Activated T-helper 2 cell treated with anti-CD3 and anti-CD28 coated beads, Interferon-gamma antibody, Interleukin-2, Interleukin-4, amounts not matched to agents 10 μg/mL and 5 μg/mL and 100 μg/mL, durations not matched to agents 14 hours and 24 hours and 36 hours (primary cell): ENCODE measurements at regions not wholly inside any gene's neighbourhood (a gene's known extent, or its start where the extent isn't known, plus 50 kb on each side); places are given as distances from the start of the nearest gene placed in this dataset.

ENCODE experiments used
- DNase-seq: peaks from one replicate; pipeline ENCODE4 v3.0.0; 2021; ENCODE audit warnings: low spot score
- H3K27ac Mint-ChIP-seq: one replicate; pipeline ENCODE4 v1.8.0; 2021; ENCODE audit warnings: mixed read lengths
- H3K27me3 Mint-ChIP-seq: one replicate; pipeline ENCODE4 v1.8.0; 2021; ENCODE audit warnings: low read depth, mixed read lengths
- H3K36me3 Mint-ChIP-seq: one replicate; pipeline ENCODE4 v1.8.0; 2021; ENCODE audit warnings: low read depth, mixed read lengths
- H3K4me1 Mint-ChIP-seq: one replicate; pipeline ENCODE4 v1.8.0; 2021; ENCODE audit warnings: low read depth, mixed read lengths
- H3K4me3 Mint-ChIP-seq: one replicate; pipeline ENCODE4 v1.8.0; 2021; ENCODE audit warnings: low read depth, mild to moderate bottlenecking, moderate library complexity, mixed read lengths
- H3K9me3 Mint-ChIP-seq: one replicate; pipeline ENCODE4 v1.8.0; 2021; ENCODE audit warnings: mixed read lengths
- intact Hi-C: fragments of 100-400 bp; cut with micrococcal nuclease; formaldehyde crosslinking; loops from one replicate; pipeline ENCODE4 v1.15.1; 2023

DNA sequence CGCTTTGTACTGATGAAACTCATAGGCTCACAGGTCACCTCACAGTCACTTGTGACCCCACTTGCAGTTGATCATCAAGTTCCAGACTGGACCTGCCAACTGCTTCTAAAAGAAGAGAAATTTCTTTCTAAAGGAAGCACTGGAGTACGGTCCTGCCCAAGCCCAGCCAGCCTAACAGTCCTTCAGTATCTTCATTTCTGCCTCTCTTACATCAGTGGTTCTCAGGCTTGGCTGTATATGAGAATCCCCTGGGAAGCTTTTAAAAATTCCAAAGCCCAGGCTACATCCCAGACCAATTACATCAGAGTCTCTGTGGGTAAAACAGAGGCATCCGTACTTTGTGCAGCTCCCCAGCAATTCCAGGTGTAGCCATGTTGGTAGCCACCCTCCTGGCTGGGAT, 282.1 kb downstream of the NFIB start:
- no peak overlapping the region for H3K4me3 Mint-ChIP-seq
- no peak overlapping the region for H3K27ac Mint-ChIP-seq
- no peaks in the 10 kb centered on the region for H3K4me1 Mint-ChIP-seq
- no peaks in the 10 kb centered on the region for H3K9me3 Mint-ChIP-seq
- no peak for DNase-seq
- intact Hi-C loops = no loop called here
- H3K36me3 Mint-ChIP-seq = no peaks in the 10 kb centered on the region
- no peaks in the 10 kb centered on the region for H3K27me3 Mint-ChIP-seq

DNA sequence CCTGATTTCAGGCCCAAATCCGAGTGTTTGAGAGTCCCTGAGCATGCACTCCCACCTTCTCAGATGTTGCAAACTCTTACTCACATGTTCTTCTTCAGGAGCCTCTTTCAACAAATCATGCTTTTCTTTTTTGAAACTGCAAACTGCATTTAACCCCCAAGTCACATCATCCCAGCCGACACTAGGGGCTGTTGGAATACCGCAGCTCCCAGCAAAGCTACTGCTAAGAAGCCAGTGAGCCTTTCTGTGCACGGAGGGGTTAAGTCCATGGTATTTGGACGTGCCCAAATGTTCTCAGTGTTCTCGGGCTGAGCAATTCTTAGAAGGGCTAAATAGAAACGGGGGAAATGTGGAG, 282.9 kb downstream of the NFIB start:
- no peak for DNase-seq
- intact Hi-C loops = no loop called here
- no peaks in the 10 kb centered on the region for H3K36me3 Mint-ChIP-seq
- no peaks in the 10 kb centered on the region for H3K27me3 Mint-ChIP-seq
- H3K4me1 Mint-ChIP-seq = no peaks in the 10 kb centered on the region
- H3K27ac Mint-ChIP-seq = no peak overlapping the region
- H3K4me3 Mint-ChIP-seq = no peak overlapping the region
- H3K9me3 Mint-ChIP-seq = no peaks in the 10 kb centered on the region

- no peaks in the 10 kb centered on the region for H3K9me3 Mint-ChIP-seq
- H3K36me3 Mint-ChIP-seq = no peaks in the 10 kb centered on the region
- H3K27me3 Mint-ChIP-seq = no peaks in the 10 kb centered on the region
- no peaks in the 10 kb centered on the region for H3K4me1 Mint-ChIP-seq
- H3K4me3 Mint-ChIP-seq = no peak overlapping the region
- intact Hi-C loops = no loop called here
- DNase-seq = no peak
- no peak overlapping the region for H3K27ac Mint-ChIP-seq
Measured at GRCh38 chr9:14030375-14031059, 283.4 kb downstream of the NFIB start.

- Mint-ChIP-seq H3K36me3 (no peaks in the 10 kb centered on the region), H3K27ac (no peak overlapping the region), H3K4me3 (no peak overlapping the region), H3K4me1 (no peaks in the 10 kb centered on the region), H3K27me3 (no peaks in the 10 kb centered on the region), H3K9me3 (no peaks in the 10 kb centered on the region)
- intact Hi-C loops = no loop called here
- DNase-seq = no peak
Measured at GRCh38 chr9:14029806-14030374, 284.1 kb downstream of the NFIB start.

DNA sequence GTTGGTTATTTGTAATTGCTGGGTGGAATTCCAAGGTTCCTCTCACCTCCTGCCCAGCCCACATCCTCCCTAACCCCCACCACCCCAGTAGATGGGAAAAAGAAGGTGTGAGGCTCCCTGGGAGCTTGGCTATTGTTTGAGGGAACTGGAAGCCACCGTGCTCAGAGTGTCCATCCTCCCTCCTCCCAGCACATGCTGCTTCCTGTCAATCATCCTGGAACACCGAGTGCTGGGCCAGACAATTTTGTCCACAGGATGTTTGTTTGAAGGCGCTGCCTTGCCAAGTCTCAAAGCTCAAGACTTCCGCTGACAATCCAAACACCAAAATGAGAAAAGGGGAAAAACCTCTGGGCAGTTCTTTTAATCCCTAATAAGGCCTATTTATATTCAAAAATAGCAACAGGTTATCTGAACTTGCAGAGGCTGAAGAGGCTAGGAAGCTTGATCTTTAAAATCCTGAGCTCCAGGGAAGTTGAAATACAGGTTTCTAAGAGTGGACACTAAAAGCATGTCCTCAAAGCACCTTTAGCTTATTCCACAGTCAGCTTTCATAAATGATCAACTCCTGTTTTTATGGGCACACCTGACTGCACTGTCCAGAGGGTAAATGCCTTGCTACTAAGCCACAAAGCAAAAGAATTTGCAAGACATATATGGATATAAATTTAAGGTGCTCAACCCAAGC, 286.7 kb downstream of the NFIB start:
- Mint-ChIP-seq H3K4me1 (no peaks in the 10 kb centered on the region), H3K4me3 (no peak overlapping the region), H3K9me3 (no peaks in the 10 kb centered on the region), H3K27me3 (no peaks in the 10 kb centered on the region), H3K36me3 (no peaks in the 10 kb centered on the region), H3K27ac (no peak overlapping the region)
- intact Hi-C loops = no loop called here
- no peak for DNase-seq

DNA sequence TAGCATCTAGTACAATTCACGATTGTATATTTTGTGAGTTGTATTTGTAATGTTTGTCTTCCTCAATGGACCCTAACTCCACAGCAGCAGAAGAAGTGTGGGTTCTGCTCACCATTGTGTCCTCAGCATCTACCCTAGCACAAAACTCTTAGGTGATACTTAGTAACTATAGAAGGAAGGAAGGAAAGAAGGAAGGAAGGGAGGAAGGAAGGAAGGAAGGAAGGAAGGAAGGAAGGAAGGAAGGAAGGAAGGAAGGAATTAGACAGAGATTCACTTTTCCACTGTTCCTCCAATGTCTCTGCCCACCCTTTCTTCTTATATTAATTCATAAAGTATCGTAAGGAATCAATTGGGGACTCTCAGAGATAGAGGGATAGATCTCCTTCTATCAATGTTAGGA, 288.2 kb downstream of the NFIB start:
- no peak for DNase-seq
- no peak overlapping the region for H3K27ac Mint-ChIP-seq
- H3K27me3 Mint-ChIP-seq = no peaks in the 10 kb centered on the region
- H3K4me3 Mint-ChIP-seq = no peak overlapping the region
- no peaks in the 10 kb centered on the region for H3K36me3 Mint-ChIP-seq
- intact Hi-C loops = no loop called here
- H3K9me3 Mint-ChIP-seq = no peaks in the 10 kb centered on the region
- no peaks in the 10 kb centered on the region for H3K4me1 Mint-ChIP-seq

- H3K4me1 Mint-ChIP-seq = no peaks in the 10 kb centered on the region
- no peak for DNase-seq
- H3K9me3 Mint-ChIP-seq = no peaks in the 10 kb centered on the region
- no peaks in the 10 kb centered on the region for H3K27me3 Mint-ChIP-seq
- no peak overlapping the region for H3K4me3 Mint-ChIP-seq
- H3K36me3 Mint-ChIP-seq = no peaks in the 10 kb centered on the region
- H3K27ac Mint-ChIP-seq = no peak overlapping the region
- intact Hi-C loops = no loop called here
Measured at GRCh38 chr9:14023285-14023684, 290.7 kb downstream of the NFIB start.

DNA sequence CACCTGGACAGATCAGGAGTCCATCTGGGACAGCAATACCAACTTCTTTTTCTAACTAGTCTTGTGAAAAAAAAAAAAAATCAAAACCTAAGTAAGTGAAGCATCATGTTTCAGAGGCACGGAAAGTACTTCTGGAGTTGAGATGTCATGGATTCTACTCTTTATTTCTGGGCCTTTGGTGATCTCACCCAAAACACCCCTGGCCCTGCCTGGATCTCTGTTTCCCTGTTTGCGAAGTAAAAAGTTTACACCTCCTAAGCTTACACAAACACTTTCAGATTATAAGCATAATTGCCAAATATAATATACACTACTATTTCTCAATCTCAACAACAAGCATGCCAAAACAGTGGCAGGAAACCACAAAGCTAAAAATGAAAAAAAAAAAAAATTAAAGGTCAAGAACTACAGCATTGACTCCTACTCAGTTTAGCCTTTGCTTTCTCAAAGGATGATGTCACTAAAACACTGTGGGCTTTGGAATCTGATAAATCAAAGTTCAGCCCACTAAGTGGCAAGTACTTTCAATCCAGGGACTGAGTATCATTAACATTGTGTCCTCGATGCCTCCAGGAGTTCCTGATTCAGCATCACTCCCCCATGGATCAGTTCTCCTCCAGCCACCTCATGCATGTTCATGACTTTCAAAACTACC, 291.9 kb downstream of the NFIB start:
- DNase-seq = no peak

DNA sequence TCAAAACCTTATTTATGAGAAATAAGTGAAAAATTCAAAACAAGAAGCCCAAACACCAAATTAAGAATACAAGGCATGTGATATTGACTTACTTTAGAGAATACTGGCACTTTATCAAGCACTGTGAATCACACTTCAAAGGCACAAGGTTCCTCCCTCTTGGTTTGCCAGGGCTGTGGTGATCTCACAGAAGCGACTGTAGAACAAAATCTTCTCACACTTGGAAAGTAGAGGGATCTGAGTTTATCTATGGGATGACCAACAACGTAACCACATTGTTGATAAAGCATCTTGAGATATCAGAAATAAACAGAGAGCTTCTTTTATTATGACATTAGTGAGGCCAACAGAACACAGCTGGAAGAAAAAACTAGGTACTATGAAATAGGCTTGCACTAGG, 295.9 kb downstream of the NFIB start:
- Mint-ChIP-seq H3K27me3 (no peaks in the 10 kb centered on the region), H3K4me3 (no peak overlapping the region), H3K9me3 (no peaks in the 10 kb centered on the region), H3K4me1 (no peaks in the 10 kb centered on the region), H3K27ac (no peak overlapping the region), H3K36me3 (no peaks in the 10 kb centered on the region)
- intact Hi-C loops = no loop called here
- no peak for DNase-seq

More for the DNA sequence above, 291.9 kb downstream of the NFIB start:
- no peaks in the 10 kb centered on the region for H3K27me3 Mint-ChIP-seq
- intact Hi-C loops = no loop called here
- no peak overlapping the region for H3K27ac Mint-ChIP-seq
- no peaks in the 10 kb centered on the region for H3K4me1 Mint-ChIP-seq
- no peaks in the 10 kb centered on the region for H3K36me3 Mint-ChIP-seq
- no peak overlapping the region for H3K4me3 Mint-ChIP-seq
- no peaks in the 10 kb centered on the region for H3K9me3 Mint-ChIP-seq

- intact Hi-C loops = no loop called here
- no peaks in the 10 kb centered on the region for H3K9me3 Mint-ChIP-seq
- no peaks in the 10 kb centered on the region for H3K27me3 Mint-ChIP-seq
- no peak overlapping the region for H3K27ac Mint-ChIP-seq
- no peaks in the 10 kb centered on the region for H3K4me1 Mint-ChIP-seq
- DNase-seq = no peak
- no peaks in the 10 kb centered on the region for H3K36me3 Mint-ChIP-seq
- H3K4me3 Mint-ChIP-seq = no peak overlapping the region
Measured at GRCh38 chr9:14014744-14015143, 299.2 kb downstream of the NFIB start.

GRCh38 chr9:14014218-14014617, 299.7 kb downstream of the NFIB start:
- intact Hi-C loops = no loop called here

DNA sequence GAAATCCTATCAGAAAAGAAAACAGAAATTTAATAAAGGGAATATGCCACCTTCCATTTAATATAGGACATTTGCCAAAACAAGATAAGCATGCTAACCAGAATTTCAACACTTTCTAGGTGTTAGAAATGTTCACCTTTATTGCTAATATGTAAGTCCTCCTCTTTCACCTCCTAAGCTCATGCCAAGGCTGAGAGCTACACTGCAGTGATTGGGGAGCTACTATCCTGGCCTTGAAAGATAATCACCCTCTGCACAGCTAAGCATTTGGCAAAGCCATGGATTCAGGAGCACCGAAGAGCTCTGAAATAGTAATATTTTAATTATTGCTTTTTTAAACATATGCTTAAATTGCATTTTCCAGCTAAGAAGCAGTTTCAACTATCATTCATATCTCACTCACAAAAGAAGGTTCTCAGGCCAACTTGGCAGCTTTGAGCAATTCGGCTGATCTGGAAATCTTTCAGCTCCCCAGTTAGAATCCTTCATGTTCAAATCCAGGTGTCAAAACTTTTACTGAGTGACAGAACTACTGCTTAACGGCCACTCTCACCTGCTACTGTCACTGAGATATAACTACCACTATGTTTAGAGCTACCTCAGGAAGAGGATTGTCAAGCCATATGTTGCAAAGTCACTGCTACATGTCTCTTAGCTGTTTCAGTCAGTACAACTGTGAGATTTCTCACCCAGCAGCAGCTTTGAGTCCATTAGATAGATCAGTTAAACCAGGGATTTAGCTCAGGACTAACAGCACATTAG, 302.0 kb downstream of the NFIB start:
- no peaks in the 10 kb centered on the region for H3K36me3 Mint-ChIP-seq
- intact Hi-C loops = no loop called here
- no peaks in the 10 kb centered on the region for H3K4me1 Mint-ChIP-seq
- no peak for DNase-seq
- no peak overlapping the region for H3K4me3 Mint-ChIP-seq
- no peak overlapping the region for H3K27ac Mint-ChIP-seq
- no peaks in the 10 kb centered on the region for H3K27me3 Mint-ChIP-seq
- peaks cover 9% of the 10 kb centered on the region for H3K9me3 Mint-ChIP-seq

More at GRCh38 chr9:14014218-14014617, 299.7 kb downstream of the NFIB start:
- Mint-ChIP-seq H3K9me3 (no peaks in the 10 kb centered on the region), H3K4me3 (no peak overlapping the region), H3K27me3 (no peaks in the 10 kb centered on the region), H3K36me3 (no peaks in the 10 kb centered on the region), H3K27ac (no peak overlapping the region), H3K4me1 (no peaks in the 10 kb centered on the region)
- no peak for DNase-seq
